ENCODE measurements at regions not wholly inside any gene's neighbourhood (a gene's known extent, or its start where the extent isn't known, plus 50 kb on each side); places are given as distances from the start of the nearest gene placed in this dataset.
A peak's percentile ranks its signal among the peaks of the same experiment; 100 is the strongest.

- Histone ChIP-seq H3K4me1 (ENCODE audit: insufficient read depth, low read length) (no peaks in the 10 kb centered on the region), H3K27ac (ENCODE audit: extremely low read length, insufficient read depth, low read length) (no peak overlapping the region), H3K4me3 (replicated peaks in 1 of 3; ENCODE audit: insufficient read depth in 1 of 3, low read depth in 2 of 3, low read length in 3 of 3) (no peak overlapping the region), H2AFZ (ENCODE audit: low read length) (no peak overlapping the region), H3K4me2 (ENCODE audit: low read depth, low read length) (no peak overlapping the region), H3K9me3 (ENCODE audit: low read length) (no peaks in the 10 kb centered on the region), H3K79me2 (ENCODE audit: insufficient read depth, low read length) (no peaks in the 10 kb centered on the region), H3K9ac (ENCODE audit: insufficient read depth, low read depth, low read length) (no peak overlapping the region), H3K36me3 (replicated peaks in 1 of 2; ENCODE audit: control insufficient read depth in 1 of 2, insufficient read depth in 2 of 2, low read length in 2 of 2) (no peaks in the 10 kb centered on the region), H3K27me3 (ENCODE audit: control insufficient read depth in 1 of 2, insufficient read depth in 2 of 2, low read length in 2 of 2) (no peaks in the 10 kb centered on the region), H4K20me1 (ENCODE audit: insufficient read depth, low read length) (no peaks in the 10 kb centered on the region)
- DNase-seq (ENCODE audit: low spot score) (no peak), ATAC-seq (no peak), FAIRE-seq (no peak)
- BruUV-seq (replicated peaks), result no TSS peak
- intact Hi-C loops (cut with micrococcal nuclease; ENCODE audit: unreplicated experiment), result loop anchor here (2.0 to 10.0 kb wide), 2 partner anchors 256 to 550 kb away; no protein-coding TSS in a partner anchor
- WGBS (ENCODE audit: low lambda C conversion rate), result 23% methylated on average over 4 of the region's 4 CpGs
- TF ChIP-seq ZBTB33 (CRISPR knock-in tag; IDR thresholded peaks at IDR 0.05) (no peak), MAFF (IDR thresholded peaks at IDR 0.05; ENCODE audit: low read depth, low read length) (0 out of 2 replicates have a peak, but pooled peaks have one; percentile 4), ZNF558 (CRISPR knock-in tag; IDR thresholded peaks at IDR 0.05; ENCODE audit: borderline replicate concordance) (no peak), MAFK (conservative IDR thresholded peaks at IDR 0.05 in 1 of 2, IDR thresholded peaks at IDR 0.05 in 1 of 2; ENCODE audit: low read length in 2 of 2) (peak; percentile 4 to 27; a peak in 2 of 4 replicates), ZNF20 (CRISPR knock-in tag; IDR thresholded peaks at IDR 0.05) (no peak)
- CTCF ChIA-PET (ENCODE audit: low intra/inter-chr PET ratio, low total read pairs), result no interaction called here
- POLR2A ChIA-PET, result no interaction called here
- in situ Hi-C loops (cut with HindIII; ENCODE audit: extremely low pct_ligation_motif_present, low pct_unique_long_range_greater_than_20kb), result loop anchor here (10.0 kb wide), 2 partner anchors 546 to 636 kb away; no protein-coding TSS in a partner anchor
Measured at GRCh38 chr7:18320422-18320821, 175.1 kb upstream of the HDAC9 start.

- in situ Hi-C loops (cut with HindIII; ENCODE audit: extremely low pct_ligation_motif_present, low pct_unique_long_range_greater_than_20kb) (loop anchor here (10.0 kb wide), 2 partner anchors 546 to 636 kb away; no protein-coding TSS in a partner anchor), intact Hi-C loops (cut with micrococcal nuclease; ENCODE audit: unreplicated experiment) (loop anchor here (1.0 to 10.0 kb wide), 3 partner anchors 256 to 615 kb away; no protein-coding TSS in a partner anchor)
- Histone ChIP-seq H3K4me1 (ENCODE audit: insufficient read depth, low read length) (no peaks in the 10 kb centered on the region), H3K36me3 (replicated peaks in 1 of 2; ENCODE audit: control insufficient read depth in 1 of 2, insufficient read depth in 2 of 2, low read length in 2 of 2) (no peaks in the 10 kb centered on the region), H4K20me1 (ENCODE audit: insufficient read depth, low read length) (no peaks in the 10 kb centered on the region), H3K9ac (ENCODE audit: insufficient read depth, low read depth, low read length) (no peak overlapping the region), H3K79me2 (ENCODE audit: insufficient read depth, low read length) (no peaks in the 10 kb centered on the region), H3K9me3 (ENCODE audit: low read length) (no peaks in the 10 kb centered on the region), H3K4me2 (ENCODE audit: low read depth, low read length) (no peak overlapping the region), H2AFZ (ENCODE audit: low read length) (no peak overlapping the region), H3K4me3 (replicated peaks in 1 of 3; ENCODE audit: insufficient read depth in 1 of 3, low read depth in 2 of 3, low read length in 3 of 3) (no peak overlapping the region), H3K27ac (ENCODE audit: extremely low read length, insufficient read depth, low read length) (no peak overlapping the region), H3K27me3 (ENCODE audit: control insufficient read depth in 1 of 2, insufficient read depth in 2 of 2, low read length in 2 of 2) (no peaks in the 10 kb centered on the region)
- TF ChIP-seq SMC3 (IDR thresholded peaks at IDR 0.05; ENCODE audit: low read length) (peak; percentile 13; the same call in 1 of the 2 replicates), PRPF4 (IDR thresholded peaks at IDR 0.05; ENCODE audit: low read depth, low read length, poor library complexity, severe bottlenecking) (no peak), CTCF (CRISPR knock-in tag; IDR thresholded peaks at IDR 0.05) (peak; percentile 50), STAG1 (CRISPR knock-in tag; IDR thresholded peaks at IDR 0.05) (peak; percentile 36)
- ChIA-PET POLR2A (no interaction called here), CTCF (ENCODE audit: low intra/inter-chr PET ratio, low total read pairs) (interaction anchor here (1.2 kb wide), 1 partner anchor 615 kb away, joined by 3 read pairs; no protein-coding TSS in a partner anchor)
- peak; percentile 68 for ATAC-seq
- FAIRE-seq, result no peak
- DNase-seq (ENCODE audit: low spot score), result peak; percentile 23
- BruUV-seq (replicated peaks), result no TSS peak
- WGBS (ENCODE audit: low lambda C conversion rate), result 6% methylated on average over 2 of the region's 2 CpGs
Measured at GRCh38 chr7:18320971-18321567, 174.5 kb upstream of the HDAC9 start.
